Dermis microvascular lymphatic vessel endothelial cell (primary cell): ENCODE measurements at regions not wholly inside any gene's neighbourhood (a gene's known extent, or its start where the extent isn't known, plus 50 kb on each side); places are given as distances from the start of the nearest gene placed in this dataset.
"Not testable (repeated sequence)": the region's sequence is repeated elsewhere in the genome, so short reads cannot be mapped to it uniquely, and the experiment has no call there.

Experiments
- DNase-seq, 2 donors: peaks; one replicate each; pipeline versions ENCODE4 v3.0.0 to v3.0.0-alpha.2; 2010; ENCODE audit warnings: low read depth in 2 of 2

- not testable (repeated sequence) for DNase-seq
Observed at GRCh38 chr9:7626571-7627029, 173.0 kb downstream of the DMAC1 start.

- DNase-seq = no peak
Observed at GRCh38 chr9:7622481-7622880, 177.1 kb downstream of the DMAC1 start.

DNA sequence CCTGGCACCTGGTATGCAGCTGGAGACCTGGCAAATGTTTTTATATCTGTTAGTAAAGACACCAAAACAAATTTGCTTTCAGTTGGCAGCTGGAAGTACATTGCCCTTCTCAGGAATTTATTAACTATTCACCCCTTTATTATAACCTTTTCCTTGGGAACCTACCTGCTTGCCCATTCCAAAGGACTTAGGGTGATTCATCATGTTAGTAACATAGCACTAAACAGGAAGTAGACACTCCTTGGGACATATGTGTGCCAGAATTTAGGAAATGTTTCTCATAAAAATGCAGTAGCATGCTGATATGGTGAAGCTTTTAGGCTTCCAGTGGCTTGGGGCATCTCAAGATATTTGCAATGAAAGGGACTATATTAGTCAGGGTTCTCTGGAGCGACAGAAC is 184.2 kb downstream of the DMAC1 start:
- DNase-seq = no peak

DNA sequence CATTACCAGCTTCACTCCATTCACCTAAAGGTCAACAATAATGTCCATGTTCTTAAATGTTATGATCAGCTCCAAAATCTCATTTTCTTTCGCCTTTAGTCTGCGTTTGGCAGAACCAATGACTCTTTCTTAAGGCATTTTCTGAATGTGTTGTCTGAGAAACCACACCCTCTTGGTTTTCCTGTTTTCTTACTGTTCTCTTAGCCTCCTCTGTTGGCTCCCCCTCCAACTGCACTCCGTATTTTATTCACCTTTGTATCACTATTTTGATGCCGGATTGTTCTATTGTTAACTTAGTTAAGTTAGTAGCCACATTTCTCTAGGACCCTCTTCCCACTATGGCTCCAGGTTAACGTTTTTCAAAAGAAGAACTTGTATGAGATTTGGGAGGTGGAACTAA is 185.6 kb downstream of the DMAC1 start:
- DNase-seq = no peak

DNA sequence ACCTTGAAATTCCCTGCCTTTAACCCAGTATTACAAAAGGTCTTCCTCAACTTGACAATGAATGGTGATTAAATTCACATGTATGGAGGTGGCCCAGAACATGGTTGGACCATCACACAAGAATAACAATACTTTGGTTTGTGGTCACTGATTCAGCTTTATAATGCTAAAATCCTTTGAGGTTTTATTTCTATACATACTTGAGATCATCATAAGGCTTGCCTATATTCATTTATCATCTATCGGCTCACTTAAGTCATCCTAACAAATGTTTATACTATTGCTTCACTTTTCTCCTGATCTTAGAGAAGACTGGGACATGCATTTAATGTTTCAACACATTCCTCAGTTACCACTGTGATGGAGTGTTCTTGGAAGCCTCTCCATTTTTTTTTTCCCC is 191.3 kb downstream of the DMAC1 start:
- no peak for DNase-seq

GRCh38 chr9:7607421-7607820 is 192.2 kb downstream of the DMAC1 start:
- no peak for DNase-seq

DNA sequence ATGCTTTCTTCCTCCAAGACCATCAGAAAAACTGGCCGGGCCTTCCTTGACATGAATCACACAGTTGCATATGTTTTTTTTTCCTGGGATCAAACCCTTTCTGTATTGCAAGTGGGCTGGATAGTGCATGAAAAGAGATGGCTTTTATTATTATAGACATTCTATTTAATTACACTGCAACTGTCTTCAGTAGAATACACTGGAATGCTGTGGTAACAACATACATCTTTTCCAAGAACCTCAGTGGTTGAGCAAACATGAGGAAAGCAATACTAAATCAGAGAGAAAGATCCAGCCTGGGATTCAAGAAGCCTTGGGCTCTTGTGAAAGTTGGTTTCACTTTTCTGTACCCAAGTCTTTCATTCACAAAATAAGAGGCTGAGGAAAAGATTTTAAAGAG is 193.0 kb downstream of the DMAC1 start:
- DNase-seq = no peak

DNA sequence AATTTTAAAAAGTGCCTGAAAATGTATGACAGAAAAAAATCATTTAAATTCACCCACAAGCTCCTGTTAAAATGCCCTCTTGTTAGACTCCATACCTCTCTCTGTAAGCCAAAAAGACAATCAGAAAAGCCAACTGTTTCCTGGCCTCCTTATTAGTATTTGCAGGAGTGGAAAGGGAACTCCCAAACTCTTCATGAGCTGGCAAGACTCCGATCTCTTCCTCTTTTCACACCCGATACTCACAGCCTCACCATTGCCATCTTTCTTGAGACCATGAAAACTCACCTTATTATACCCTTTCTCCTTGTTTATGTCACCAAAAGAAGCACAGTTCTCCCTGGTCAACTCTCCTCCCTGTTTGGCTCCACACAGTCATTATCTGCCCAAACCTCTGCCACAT is 197.8 kb downstream of the DMAC1 start:
- DNase-seq = no peak

- DNase-seq = no peak
Observed at GRCh38 chr9:7597716-7598115, 201.9 kb downstream of the DMAC1 start.

DNA sequence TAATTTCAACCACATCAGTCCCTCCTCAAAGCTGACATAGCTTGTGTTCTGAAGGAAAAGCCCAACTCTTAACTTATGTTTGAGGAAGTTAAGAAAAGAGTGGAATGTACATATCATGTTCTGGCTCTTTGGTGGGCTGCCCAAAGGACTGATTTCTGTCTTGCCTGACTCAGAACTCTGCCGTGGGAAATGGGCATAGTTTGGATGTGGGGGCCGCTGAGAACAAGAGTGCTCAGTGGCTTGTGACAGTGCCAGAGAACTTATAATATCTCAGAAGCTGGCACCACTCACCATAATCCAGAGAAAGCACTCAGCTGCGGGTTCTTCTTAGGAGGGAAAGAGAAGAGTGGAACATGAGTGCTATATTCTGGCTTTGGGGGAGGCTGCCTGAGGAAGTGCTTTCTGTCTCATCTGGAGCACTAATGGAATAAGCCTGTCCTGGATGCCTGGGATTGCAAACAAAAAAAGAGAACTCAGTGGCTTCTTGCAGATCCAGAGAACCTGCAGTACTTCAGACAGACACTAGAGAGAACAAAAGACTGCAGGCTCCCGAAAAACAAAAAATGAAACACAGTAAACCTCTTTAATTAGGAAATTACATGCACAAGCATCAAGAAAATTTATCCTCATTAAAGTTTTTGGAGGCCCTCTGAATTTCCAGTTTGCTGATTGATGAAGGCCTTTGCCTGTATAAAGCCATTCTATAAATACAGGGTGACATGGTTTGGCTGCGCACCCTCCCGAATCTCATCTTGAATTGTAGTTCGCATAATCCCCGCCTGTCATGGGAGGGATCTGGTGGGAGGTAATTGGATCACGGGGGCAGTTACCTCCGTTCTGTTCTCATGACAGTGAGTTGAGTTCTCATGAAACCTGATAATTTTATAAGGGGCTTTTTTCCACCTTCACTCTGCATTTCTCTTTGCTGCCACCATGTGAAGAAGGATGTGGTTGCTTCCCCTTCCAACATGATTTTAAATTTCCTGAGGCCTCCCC is 207.0 kb downstream of the DMAC1 start:
- no peak for DNase-seq

- DNase-seq = no peak
Observed at GRCh38 chr9:7591501-7591900, 208.1 kb downstream of the DMAC1 start.

GRCh38 chr9:7580568-7580967 is 219.0 kb downstream of the DMAC1 start:
- no peak for DNase-seq

GRCh38 chr9:7579351-7579750 is 220.2 kb downstream of the DMAC1 start:
- DNase-seq = no peak

- no peak for DNase-seq
Observed at GRCh38 chr9:7578951-7579350, 220.6 kb downstream of the DMAC1 start.

GRCh38 chr9:7570107-7570720 is 229.4 kb downstream of the DMAC1 start:
- DNase-seq = peak; percentile 32 to 56

DNA sequence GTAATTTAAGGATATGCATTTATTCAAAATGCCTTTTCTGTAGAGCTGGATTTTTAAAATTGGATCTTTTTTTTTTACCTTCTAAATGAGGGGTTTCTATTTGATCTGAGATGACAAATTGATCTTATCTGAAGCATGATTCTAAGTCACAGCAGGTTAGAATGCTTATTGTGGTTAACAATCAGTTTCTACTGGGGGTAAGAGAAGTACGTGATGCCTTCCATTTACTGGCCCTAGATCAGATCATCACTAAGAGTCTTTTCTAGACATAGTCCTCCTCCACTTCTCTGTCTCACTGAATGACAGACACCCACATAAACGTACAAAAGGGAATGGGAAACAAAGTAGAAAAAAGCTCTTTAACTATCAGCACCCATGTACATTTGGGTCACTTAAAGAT is 231.9 kb downstream of the DMAC1 start:
- DNase-seq = no peak

- DNase-seq = no peak
Observed at GRCh38 chr9:7561527-7562080, 238.0 kb downstream of the DMAC1 start.

DNA sequence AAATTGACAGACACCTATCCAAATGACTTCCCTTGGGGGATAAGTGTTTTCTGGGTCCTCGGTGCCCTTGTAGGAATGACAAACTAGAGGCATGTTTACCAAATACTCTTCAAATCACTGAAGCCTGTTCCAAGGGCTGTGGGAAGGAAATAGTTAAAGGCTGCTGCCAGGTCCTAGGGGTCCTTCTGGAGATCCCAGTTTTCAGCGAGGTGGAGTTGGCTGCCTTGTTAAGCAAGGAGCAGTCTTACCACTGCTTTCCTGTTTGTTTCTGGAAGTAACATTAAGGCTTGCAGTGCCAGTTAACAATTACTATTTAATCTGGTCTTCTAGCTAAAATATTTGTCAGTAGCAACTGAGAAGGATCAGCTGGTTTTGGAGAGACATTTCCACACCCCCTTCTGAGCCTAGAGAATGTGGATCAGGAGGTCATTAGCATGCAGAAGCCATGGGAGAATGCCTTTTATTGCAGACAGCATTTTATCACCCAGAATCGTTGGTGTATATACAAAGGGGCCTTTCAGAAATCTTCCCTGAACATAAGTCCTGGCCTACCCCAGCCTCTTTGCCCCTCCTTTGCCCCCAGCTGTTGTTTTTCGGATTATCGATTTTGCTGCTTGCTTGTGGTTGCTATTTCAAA is 238.8 kb downstream of the DMAC1 start:
- no peak for DNase-seq

DNA sequence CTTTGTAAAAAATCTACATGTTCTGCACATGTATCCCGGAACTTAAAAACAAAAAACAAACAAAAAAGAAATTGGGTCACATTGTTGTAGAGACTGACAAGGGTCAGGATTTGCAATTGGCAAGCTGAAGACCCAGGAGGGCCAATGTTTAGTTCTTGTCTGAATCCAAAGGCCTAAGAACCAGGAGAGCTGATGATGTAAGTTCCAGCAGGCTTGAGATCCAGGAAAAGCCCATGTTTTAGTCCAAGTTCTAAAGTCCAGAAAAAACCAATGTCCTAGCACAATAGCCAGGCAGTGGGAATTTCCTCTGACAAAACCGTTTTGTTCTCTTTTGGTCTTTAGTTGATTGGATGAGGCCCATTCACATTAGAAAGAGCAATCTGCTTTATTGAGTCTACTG is 244.9 kb downstream of the DMAC1 start:
- DNase-seq = no peak

- DNase-seq = not testable (repeated sequence)
Observed at GRCh38 chr9:7552706-7553105, 246.9 kb downstream of the DMAC1 start.

GRCh38 chr9:7549249-7549648 is 250.3 kb downstream of the DMAC1 start:
- no peak for DNase-seq

GRCh38 chr9:7546261-7546660 is 253.3 kb downstream of the DMAC1 start:
- no peak for DNase-seq
